ENCODE measurements at regions not wholly inside any gene's neighbourhood (a gene's known extent, or its start where the extent isn't known, plus 50 kb on each side); places are given as distances from the start of the nearest gene placed in this dataset.

DNA sequence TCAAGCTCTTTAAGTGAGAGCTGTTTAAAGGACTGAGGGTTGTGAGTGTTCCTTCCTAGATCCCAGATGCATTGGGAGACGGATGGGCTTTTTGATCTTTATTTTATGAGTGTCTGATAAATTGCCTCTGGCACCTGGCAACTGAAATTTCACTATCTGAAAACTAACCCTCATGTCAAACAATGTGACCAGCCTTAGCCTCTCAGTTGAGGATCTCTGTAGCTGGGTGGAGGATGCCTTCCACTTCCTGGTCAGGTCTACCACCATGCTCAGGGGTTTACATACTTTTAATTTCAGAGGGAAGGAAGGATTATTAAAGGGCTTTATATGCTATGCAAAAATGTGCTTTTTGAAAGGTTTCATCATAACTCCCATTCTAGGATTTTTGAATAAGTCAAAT lies 70.5 kb upstream of the NT5C1B start:
- TF ChIP-seq, protein P1, sequence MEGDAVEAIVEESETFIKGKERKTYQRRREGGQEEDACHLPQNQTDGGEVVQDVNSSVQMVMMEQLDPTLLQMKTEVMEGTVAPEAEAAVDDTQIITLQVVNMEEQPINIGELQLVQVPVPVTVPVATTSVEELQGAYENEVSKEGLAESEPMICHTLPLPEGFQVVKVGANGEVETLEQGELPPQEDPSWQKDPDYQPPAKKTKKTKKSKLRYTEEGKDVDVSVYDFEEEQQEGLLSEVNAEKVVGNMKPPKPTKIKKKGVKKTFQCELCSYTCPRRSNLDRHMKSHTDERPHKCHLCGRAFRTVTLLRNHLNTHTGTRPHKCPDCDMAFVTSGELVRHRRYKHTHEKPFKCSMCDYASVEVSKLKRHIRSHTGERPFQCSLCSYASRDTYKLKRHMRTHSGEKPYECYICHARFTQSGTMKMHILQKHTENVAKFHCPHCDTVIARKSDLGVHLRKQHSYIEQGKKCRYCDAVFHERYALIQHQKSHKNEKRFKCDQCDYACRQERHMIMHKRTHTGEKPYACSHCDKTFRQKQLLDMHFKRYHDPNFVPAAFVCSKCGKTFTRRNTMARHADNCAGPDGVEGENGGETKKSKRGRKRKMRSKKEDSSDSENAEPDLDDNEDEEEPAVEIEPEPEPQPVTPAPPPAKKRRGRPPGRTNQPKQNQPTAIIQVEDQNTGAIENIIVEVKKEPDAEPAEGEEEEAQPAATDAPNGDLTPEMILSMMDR (IDR thresholded peaks at IDR 0.05; ENCODE audit: insufficient read depth, low read length, missing control alignments): no peak
- POLR2A ChIA-PET: no interaction called here
- DNase-seq (ENCODE audit: low read depth, low spot score): no peak
- H3K4me3 ChIP-seq (ENCODE audit: low read depth, low read length): no peak overlapping the region
- CTCF ChIA-PET: interaction anchor here (1.0 kb wide), 1 partner anchor 140 kb away, joined by 3 read pairs; no protein-coding TSS in a partner anchor

DNA sequence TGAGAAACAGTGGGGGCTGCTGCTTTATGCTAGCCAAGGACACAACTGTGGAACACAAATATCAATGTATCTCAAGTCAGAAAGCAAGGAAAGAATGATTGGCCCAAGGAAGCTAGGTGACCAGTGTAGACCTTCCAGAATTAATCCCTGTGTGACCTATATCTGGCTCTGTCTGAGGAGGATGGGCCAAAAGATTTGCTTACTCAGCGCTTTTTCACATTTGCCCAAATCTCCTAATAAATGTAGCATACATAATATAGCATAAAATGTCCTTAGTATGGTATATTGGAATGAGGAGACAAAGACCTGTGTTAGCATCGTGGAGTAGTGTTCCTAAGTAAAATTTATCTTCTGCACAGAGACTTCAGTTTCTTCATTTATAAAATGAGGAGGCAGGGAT lies 66.7 kb upstream of the NT5C1B start:
- ChIA-PET POLR2A (no interaction called here), CTCF (interaction anchor here (1.0 to 1.4 kb wide), 3 partner anchors 10 to 95 kb away, joined by 3 to 4 read pairs (median 3); partner anchors contain the start of gene RDH14)
- H3K4me3 ChIP-seq (ENCODE audit: low read depth, low read length): no peak overlapping the region
- TF ChIP-seq, protein P1 (IDR thresholded peaks at IDR 0.05; ENCODE audit: insufficient read depth, low read length, missing control alignments): no peak
- no peak for DNase-seq (ENCODE audit: low read depth, low spot score)

DNA sequence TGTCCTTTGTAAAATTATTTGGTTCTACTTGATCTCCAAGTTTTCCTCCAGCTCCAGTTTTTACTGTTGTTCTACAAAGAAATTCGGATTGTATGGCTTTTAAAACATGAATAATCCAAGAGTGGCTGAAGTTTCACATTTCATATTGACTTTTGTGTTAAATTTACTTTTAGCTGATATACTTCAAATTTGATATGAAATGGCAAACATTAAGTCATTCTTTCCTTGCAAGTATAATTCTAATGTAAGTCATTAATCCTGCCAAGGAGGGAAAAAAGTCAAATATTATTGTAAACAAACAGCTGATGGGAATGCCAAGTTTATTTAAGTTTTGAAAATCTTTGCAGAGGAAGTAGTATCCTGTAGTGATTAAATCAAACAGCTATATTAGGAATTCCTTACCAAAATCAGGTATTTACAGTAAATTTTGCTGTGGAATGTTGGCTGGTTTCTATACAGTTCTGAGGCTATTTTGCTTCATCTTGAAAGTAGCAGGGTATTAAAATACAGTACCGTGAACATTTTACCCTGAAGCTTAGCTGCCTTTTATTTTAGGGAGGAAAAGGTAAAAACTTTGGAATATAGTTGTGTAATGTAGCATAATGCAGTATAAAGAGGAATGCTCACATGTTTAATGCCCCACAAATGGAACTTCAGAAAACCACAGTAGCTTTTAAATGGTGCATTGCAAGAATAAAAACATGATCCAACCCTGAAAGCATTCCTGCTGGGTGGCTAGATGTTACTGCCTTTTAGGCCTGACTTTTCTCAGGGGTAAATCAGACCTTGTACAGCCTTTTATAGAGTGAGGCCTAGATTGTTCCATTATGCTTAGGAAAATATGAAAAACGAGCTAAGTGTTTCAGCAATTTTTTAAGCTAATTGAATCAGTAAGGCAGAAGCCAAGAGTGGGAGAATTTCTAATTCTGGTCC lies 62.7 kb upstream of the NT5C1B start:
- TF ChIP-seq, protein P1 (IDR thresholded peaks at IDR 0.05; ENCODE audit: insufficient read depth, low read length, missing control alignments): no peak
- H3K4me3 ChIP-seq (ENCODE audit: low read depth, low read length): no peak overlapping the region
- ChIA-PET POLR2A (no interaction called here), CTCF (interaction anchor here (1.0 to 1.7 kb wide), 4 partner anchors 13 to 132 kb away, joined by 3 to 7 read pairs (median 4); no protein-coding TSS in a partner anchor)
- peak; percentile 82 for DNase-seq (ENCODE audit: low read depth, low spot score)

DNA sequence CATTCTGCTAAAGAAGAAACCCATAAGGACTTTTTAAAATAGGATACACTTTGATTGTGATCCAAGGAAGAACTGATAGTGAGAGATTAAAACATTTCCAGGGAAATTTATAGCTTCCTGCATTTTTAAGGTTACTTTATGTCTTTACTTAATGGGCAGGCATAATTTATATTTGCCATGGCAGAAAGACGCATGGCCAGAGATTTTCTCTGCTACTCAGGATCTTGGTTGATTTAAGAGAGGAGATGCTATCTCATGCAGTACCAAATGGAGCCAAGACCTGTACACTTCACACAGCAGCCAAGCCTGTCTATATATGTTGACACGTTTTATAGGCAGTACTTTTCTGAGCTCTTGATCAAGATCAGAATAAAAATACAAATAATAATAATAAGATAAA lies 60.9 kb upstream of the NT5C1B start:
- no peak for DNase-seq (ENCODE audit: low read depth, low spot score)
- TF ChIP-seq, protein P1 (IDR thresholded peaks at IDR 0.05; ENCODE audit: insufficient read depth, low read length, missing control alignments): no peak
- POLR2A ChIA-PET: no interaction called here
- CTCF ChIA-PET: no interaction called here
- no peak overlapping the region for H3K4me3 ChIP-seq (ENCODE audit: low read depth, low read length)

DNA sequence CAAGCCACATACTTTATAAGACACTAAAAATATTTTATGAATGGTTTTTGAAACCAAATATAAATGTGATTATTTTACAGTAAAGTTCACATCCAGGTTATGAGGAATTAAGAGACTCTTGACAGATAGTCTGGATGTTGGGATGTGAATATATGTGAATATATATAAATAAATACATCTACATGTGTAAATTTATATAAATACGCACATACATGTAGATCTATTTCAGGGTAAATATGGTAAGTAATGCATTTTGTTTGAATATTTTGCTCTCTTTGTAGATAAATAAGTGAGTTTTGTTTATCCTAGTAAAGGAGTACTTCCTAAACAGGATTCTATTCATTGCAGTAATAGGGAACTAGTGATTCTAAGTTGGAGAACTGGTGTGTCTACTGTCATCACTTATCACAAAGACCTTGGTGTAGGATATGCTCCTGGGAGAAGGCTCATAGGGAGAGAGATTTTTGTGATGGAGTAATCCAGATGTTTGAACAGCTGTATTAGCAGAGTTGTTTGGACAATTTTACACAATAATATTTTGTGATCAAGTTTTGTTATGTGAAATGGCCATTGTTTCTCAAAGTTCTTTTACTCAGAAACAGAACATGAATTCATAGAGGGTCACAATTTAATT lies 60.2 kb upstream of the NT5C1B start:
- ChIA-PET POLR2A (no interaction called here), CTCF (no interaction called here)
- no peak overlapping the region for H3K4me3 ChIP-seq (ENCODE audit: low read depth, low read length)
- TF ChIP-seq, protein P1 (IDR thresholded peaks at IDR 0.05; ENCODE audit: insufficient read depth, low read length, missing control alignments): no peak
- DNase-seq (ENCODE audit: low read depth, low spot score): no peak

DNA sequence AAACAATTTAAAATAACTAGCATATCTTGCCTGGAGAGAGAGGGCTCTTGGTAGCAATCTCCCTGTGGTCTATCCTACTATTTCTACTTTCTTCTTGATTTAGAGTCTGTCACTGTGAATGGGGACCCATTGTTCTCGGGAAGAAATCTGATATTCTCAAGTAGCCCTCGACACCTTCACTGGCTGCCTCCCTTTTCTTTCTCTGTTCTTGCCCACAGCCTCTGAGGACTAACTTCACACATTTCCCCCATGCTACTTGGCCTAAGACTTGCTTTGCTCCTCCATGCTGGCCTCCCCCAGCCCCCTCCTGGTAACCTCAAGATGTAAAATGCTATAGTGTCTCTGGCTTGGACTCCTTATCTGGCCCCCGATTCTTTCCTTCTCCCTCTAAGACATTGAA lies 58.8 kb upstream of the NT5C1B start:
- POLR2A ChIA-PET: no interaction called here
- CTCF ChIA-PET: no interaction called here

More for the DNA sequence above, 58.8 kb upstream of the NT5C1B start:
- TF ChIP-seq, protein P1 (IDR thresholded peaks at IDR 0.05; ENCODE audit: insufficient read depth, low read length, missing control alignments): no peak
- no peak for DNase-seq (ENCODE audit: low read depth, low spot score)
- no peak overlapping the region for H3K4me3 ChIP-seq (ENCODE audit: low read depth, low read length)
